Testis (tissue), 2 donors: ENCODE measurements at regions not wholly inside any gene's neighbourhood (a gene's known extent, or its start where the extent isn't known, plus 50 kb on each side); places are given as distances from the start of the nearest gene placed in this dataset.

Experiments
- CTCF ChIP-seq, 3 experiments: fragments of 450-650 bp in 2 of 3; fragments of 200-600 bp in 1 of 3; sonication (generic) in 1 of 3; IDR thresholded peaks; one replicate each; pipeline ENCODE4 v1.5.1; 2016 to 2019; ENCODE audit warnings: antibody characterized with exemption in 3 of 3, mild to moderate bottlenecking in 2 of 3, moderate library complexity in 1 of 3
- POLR2A ChIP-seq: fragments of 450-650 bp; IDR thresholded peaks from one replicate; pipeline ENCODE4 v1.6.1; 2017; ENCODE audit warnings: antibody characterized with exemption, mild to moderate bottlenecking, moderate library complexity

GRCh38 chr1:182291584-182292192, 99.9 kb downstream of the GLUL start:
- TF ChIP-seq POLR2A (no peak), CTCF (IDR thresholded peaks at IDR 0.05) (no peak)
